HepG2 (cell line): ENCODE measurements at regions not wholly inside any gene's neighbourhood (a gene's known extent, or its start where the extent isn't known, plus 50 kb on each side); places are given as distances from the start of the nearest gene placed in this dataset.

ENCODE experiments used
- ATAC-seq: fragments of 200-7000 bp; cut with Tn5 transposase; 3 replicates; pipeline ENCODE4 v1.9.1; 2020; ENCODE audit warnings: mild to moderate bottlenecking, moderate library complexity
- BruUV-seq: library from RNA; stranded (reverse); fragments of 400-500 nt; replicated peaks from 2 replicates; lab custom pipeline; 2021; lab: Mats Ljungman, UMichigan
- CTCF ChIA-PET: fragments of 300-600 bp; formaldehyde crosslinking; extraction: SDS; loops from one replicate; lab custom pipeline; 2021; ENCODE audit warnings: low total read pairs, inconsistent platforms, low intra/inter-chr PET ratio; lab: Yijun Ruan, JAX
- POLR2A ChIA-PET: fragments of 350-600 bp; sonication (Branson Sonifier 250); formaldehyde crosslinking; loops from one replicate; lab custom pipeline; 2020; ENCODE audit warnings: antibody characterized with exemption, inconsistent platforms; lab: Yijun Ruan, JAX
- DNase-seq: peaks from one replicate; pipeline ENCODE4 v3.0.0-alpha.2; 2015; ENCODE audit warnings: low spot score
- FAIRE-seq: peaks from 3 replicates; lab custom pipeline; 2011; peaks lifted over from hg19 to GRCh38; lab: Jason Lieb, UNC
- H2AFZ ChIP-seq: one replicate; pipeline ENCODE4 v1.6.1; 2011; ENCODE audit warnings: low read length, inconsistent platforms
- H3K27ac ChIP-seq: fragments of 300-600 bp; 3 replicates; pipeline ENCODE4 v1.8.0; 2011; ENCODE audit warnings: mixed run types, mild to moderate bottlenecking, mixed read lengths, low read length, inconsistent platforms; ENCODE audit not compliant: insufficient read depth; ENCODE audit errors: extremely low read length
- H3K27me3 ChIP-seq, 2 experiments: fragments of 200-600 bp in 1 of 2; 2 replicates in 1 of 2; 3 replicates in 1 of 2; pipeline versions ENCODE4 v1.6.0 to v1.8.0; 2011; ENCODE audit warnings: low read length in 2 of 2, mild to moderate bottlenecking in 2 of 2, moderate library complexity in 2 of 2, inconsistent platforms in 1 of 2; ENCODE audit not compliant: insufficient read depth in 2 of 2, control insufficient read depth in 1 of 2
- H3K36me3 ChIP-seq, 2 experiments: fragments of 200-600 bp in 1 of 2; replicated peaks in 1 of 2; 2 replicates in 1 of 2; 3 replicates in 1 of 2; pipeline versions ENCODE4 v1.5.1 to v1.8.0; 2011; ENCODE audit warnings: low read length in 2 of 2, inconsistent platforms in 1 of 2; ENCODE audit not compliant: insufficient read depth in 2 of 2, control insufficient read depth in 1 of 2
- H3K4me1 ChIP-seq: 2 replicates; pipeline ENCODE4 v1.5.1; 2012; ENCODE audit warnings: low read length, inconsistent platforms; ENCODE audit not compliant: insufficient read depth
- H3K4me2 ChIP-seq: 2 replicates; pipeline ENCODE4 v1.6.0; 2011; ENCODE audit warnings: low read depth, low read length, inconsistent platforms
- H3K4me3 ChIP-seq, 3 experiments: fragments of 200-600 bp in 1 of 3; sonication (generic), shearing (Covaris generic) in 1 of 3; replicated peaks in 1 of 3; 2 replicates each; pipeline ENCODE4 v1.5.1; 2011 to 2016; ENCODE audit warnings: low read length in 3 of 3, inconsistent platforms in 2 of 3, low read depth in 2 of 3, mild to moderate bottlenecking in 2 of 3, control low read depth in 1 of 3, mixed read lengths in 1 of 3; ENCODE audit not compliant: insufficient read depth in 1 of 3
- H3K79me2 ChIP-seq: one replicate; pipeline ENCODE4 v1.6.1; 2011; ENCODE audit warnings: low read length, inconsistent platforms; ENCODE audit not compliant: insufficient read depth
- H3K9ac ChIP-seq: 2 replicates; pipeline ENCODE4 v1.6.0; 2011; ENCODE audit warnings: mild to moderate bottlenecking, low read depth, low read length, inconsistent platforms; ENCODE audit not compliant: insufficient read depth
- H3K9me3 ChIP-seq: 2 replicates; pipeline ENCODE4 v1.5.1; 2012; ENCODE audit warnings: mild to moderate bottlenecking, low read length
- H4K20me1 ChIP-seq: 2 replicates; pipeline ENCODE4 v1.6.0; 2011; ENCODE audit warnings: inconsistent platforms, mild to moderate bottlenecking, low read length, moderate library complexity; ENCODE audit not compliant: insufficient read depth
- AGO2 ChIP-seq: fragments of 200-400 bp; formaldehyde crosslinking; optimal IDR thresholded peaks from 2 replicates; pipeline ENCODE3; 2017; ENCODE audit warnings: mild to moderate bottlenecking, low read depth, low read length, moderate library complexity
- AKAP8 ChIP-seq: sonication (generic); formaldehyde crosslinking; IDR thresholded peaks from 2 replicates; pipeline ENCODE4 v1.5.1; 2020; ENCODE audit warnings: mild to moderate bottlenecking, missing genetic modification reagents
- CSRNP1 ChIP-seq: sonication (generic); formaldehyde crosslinking; IDR thresholded peaks from 2 replicates; pipeline ENCODE4 v1.8.1; 2023; ENCODE audit warnings: mild to moderate bottlenecking, missing genetic modification reagents
- MEIS1 ChIP-seq: sonication (generic); formaldehyde crosslinking; IDR thresholded peaks from 2 replicates; pipeline ENCODE4 v1.9.0; 2021; ENCODE audit warnings: mild to moderate bottlenecking, missing genetic modification reagents, moderate library complexity, borderline replicate concordance
- MIER2 ChIP-seq: IDR thresholded peaks from 2 replicates; pipeline ENCODE4 v1.6.1; 2016; ENCODE audit warnings: missing biosample characterization, missing genetic modification reagents
- MTA1 ChIP-seq: sonication (generic); formaldehyde crosslinking; IDR thresholded peaks from 2 replicates; pipeline ENCODE4 v1.4.0; 2020; ENCODE audit warnings: missing genetic modification reagents, mild to moderate bottlenecking, borderline replicate concordance
- NR2F6 ChIP-seq, 2 experiments: IDR thresholded peaks; 2 replicates each; pipeline ENCODE4 v1.6.1; 2016; ENCODE audit warnings: antibody characterized with exemption in 1 of 2, mild to moderate bottlenecking in 1 of 2
- RNF2 ChIP-seq: fragments of 450-650 bp; conservative IDR thresholded peaks from 2 replicates; pipeline ENCODE4 v1.6.1; 2016; ENCODE audit warnings: low read depth
- TFDP1 ChIP-seq: IDR thresholded peaks from 2 replicates; pipeline ENCODE4 v1.6.1; 2016; ENCODE audit warnings: missing compliant biosample characterization, missing genetic modification reagents, borderline replicate concordance
- ZBTB7B ChIP-seq: sonication (generic); formaldehyde crosslinking; IDR thresholded peaks from 2 replicates; pipeline ENCODE4 v1.4.0; 2020; ENCODE audit warnings: missing genetic modification reagents
- ZNF557 ChIP-seq: sonication (generic); formaldehyde crosslinking; IDR thresholded peaks from 2 replicates; pipeline ENCODE4 v1.4.0; 2020; ENCODE audit warnings: missing genetic modification reagents
- WGBS: methylation state at CpG from one replicate; pipeline ENCODE4 v1.1.6; 2017; ENCODE audit warnings: low lambda C conversion rate; 5-methylcytosine and 5-hydroxymethylcytosine counted together
- in situ Hi-C: cut with HindIII; loops from 2 replicates; pipeline ENCODE4 v1.10.0; 2017; ENCODE audit warnings: low pct_unique_long_range_greater_than_20kb; ENCODE audit not compliant: extremely low pct_ligation_motif_present
- intact Hi-C: fragments of 100-400 bp; cut with micrococcal nuclease; formaldehyde crosslinking; loops from one replicate; pipeline ENCODE4 v1.10.0; 2022; ENCODE audit not compliant: unreplicated experiment
- TF ChIP-seq, protein P1 (sequence below): sonication (generic); formaldehyde crosslinking; IDR thresholded peaks from 2 replicates; pipeline ENCODE4 v1.4.0; 2020; ENCODE audit warnings: mild to moderate bottlenecking, missing genetic modification reagents

DNA sequence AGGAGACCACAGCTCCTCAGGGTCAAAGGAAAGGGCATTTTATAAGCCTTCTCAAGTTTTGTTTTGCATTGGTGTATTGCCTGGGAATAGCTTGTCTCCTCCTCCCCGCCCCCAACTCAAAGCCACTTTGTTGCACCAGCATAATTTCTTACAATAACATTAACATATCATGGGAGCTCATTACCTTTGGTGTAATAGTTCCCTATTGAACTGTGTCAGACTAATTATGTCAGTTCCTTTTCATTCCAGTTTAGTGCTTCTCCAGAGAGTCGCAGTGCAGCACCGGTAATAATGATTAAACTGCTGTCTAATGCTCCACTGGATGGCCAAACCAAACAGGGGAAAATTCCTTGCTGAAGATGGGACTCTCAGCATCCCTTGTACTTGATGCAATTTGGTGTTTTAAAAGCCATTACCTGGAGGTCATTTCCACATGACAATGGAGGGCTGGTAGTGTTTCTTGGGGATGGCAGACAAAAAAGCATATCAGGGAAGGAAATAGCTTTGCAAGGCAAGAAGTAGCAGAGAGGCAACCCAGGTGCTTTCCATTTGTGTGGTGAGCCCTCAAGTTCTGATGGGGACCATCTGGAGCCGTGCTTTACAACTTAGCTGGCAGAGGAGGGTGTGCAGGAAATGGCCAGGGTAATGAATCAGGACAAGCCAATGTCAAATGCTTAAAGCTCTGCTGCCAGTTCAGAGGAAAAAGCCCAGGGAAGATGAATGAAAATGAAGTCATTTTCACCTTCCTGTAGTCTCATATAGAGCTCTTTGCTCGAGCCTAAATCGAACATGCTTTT, 91.5 kb upstream of the NLRP1 start:
- intact Hi-C loops: no loop called here
- no peak overlapping the region for H2AFZ ChIP-seq
- no TSS peak for BruUV-seq
- FAIRE-seq: no peak
- in situ Hi-C loops: no loop called here
- H3K9ac ChIP-seq: no peak overlapping the region
- no peaks in the 10 kb centered on the region for H3K79me2 ChIP-seq
- 0% methylated on average over 6 of the region's 6 CpGs for WGBS
- DNase-seq: no peak
- no peaks in the 10 kb centered on the region for H3K36me3 ChIP-seq
- no peak for ATAC-seq
- H3K4me2 ChIP-seq: no peak overlapping the region
- no peak overlapping the region for H3K4me3 ChIP-seq
- H3K27ac ChIP-seq: no peak overlapping the region
- no peak for TF ChIP-seq AGO2
- no peak for TF ChIP-seq MEIS1 (CRISPR knock-in tag)
- no peak for TF ChIP-seq MIER2 (CRISPR knock-in tag)
- TF ChIP-seq, protein P1, sequence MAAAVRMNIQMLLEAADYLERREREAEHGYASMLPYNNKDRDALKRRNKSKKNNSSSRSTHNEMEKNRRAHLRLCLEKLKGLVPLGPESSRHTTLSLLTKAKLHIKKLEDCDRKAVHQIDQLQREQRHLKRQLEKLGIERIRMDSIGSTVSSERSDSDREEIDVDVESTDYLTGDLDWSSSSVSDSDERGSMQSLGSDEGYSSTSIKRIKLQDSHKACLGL (CRISPR knock-in tag): no peak
- no peak for TF ChIP-seq NR2F6 (IDR thresholded peaks at IDR 0.05)
- TF ChIP-seq NR2F6 (CRISPR knock-in tag; IDR thresholded peaks at IDR 0.05): no peak
- no peak for TF ChIP-seq RNF2
- TF ChIP-seq AKAP8 (CRISPR knock-in tag): no peak
- TF ChIP-seq MTA1 (CRISPR knock-in tag): no peak
- TF ChIP-seq, all 625 proteins: peak for 0
- ChIA-PET CTCF (no interaction called here), POLR2A (no interaction called here)
- Histone ChIP-seq H3K27me3 (no peaks in the 10 kb centered on the region), H3K9me3 (no peaks in the 10 kb centered on the region), H4K20me1 (no peaks in the 10 kb centered on the region), H3K4me1 (no peaks in the 10 kb centered on the region)

- ChIA-PET POLR2A (no interaction called here), CTCF (no interaction called here)
- TF ChIP-seq CSRNP1 (CRISPR knock-in tag): no peak
- no peak for TF ChIP-seq TFDP1 (CRISPR knock-in tag)
- TF ChIP-seq ZNF557 (CRISPR knock-in tag): no peak
- no peak for TF ChIP-seq ZBTB7B
- BruUV-seq: no TSS peak
- H3K27ac ChIP-seq: no peak overlapping the region
- H3K27me3 ChIP-seq: no peaks in the 10 kb centered on the region
- no peaks in the 10 kb centered on the region for H3K4me1 ChIP-seq
- in situ Hi-C loops: no loop called here
- ATAC-seq: no peak
- no peak overlapping the region for H2AFZ ChIP-seq
- 0% methylated on average over 1 of the region's 1 CpG for WGBS
- no peaks in the 10 kb centered on the region for H3K36me3 ChIP-seq
- H3K9ac ChIP-seq: no peak overlapping the region
- no peak for FAIRE-seq
- H3K9me3 ChIP-seq: no peaks in the 10 kb centered on the region
- DNase-seq: no peak
- H3K79me2 ChIP-seq: no peaks in the 10 kb centered on the region
- intact Hi-C loops: no loop called here
- H4K20me1 ChIP-seq: no peaks in the 10 kb centered on the region
- no peak overlapping the region for H3K4me3 ChIP-seq
- no peak overlapping the region for H3K4me2 ChIP-seq
Observed at GRCh38 chr17:5677620-5678019, 93.3 kb upstream of the NLRP1 start.
